VCaP (cell line): ENCODE measurements at regions not wholly inside any gene's neighbourhood (a gene's known extent, or its start where the extent isn't known, plus 50 kb on each side); places are given as distances from the start of the nearest gene placed in this dataset.

ENCODE experiments used
- H3K27ac ChIP-seq: fragments of 450-650 bp; 2 replicates; pipeline ENCODE4 v1.5.1; 2017
- TF ChIP-seq, protein P1 (sequence below): fragments of 450-650 bp; conservative IDR thresholded peaks from 2 replicates; pipeline ENCODE4 v1.5.1; 2017; ENCODE audit warnings: mild to moderate bottlenecking, moderate library complexity

DNA sequence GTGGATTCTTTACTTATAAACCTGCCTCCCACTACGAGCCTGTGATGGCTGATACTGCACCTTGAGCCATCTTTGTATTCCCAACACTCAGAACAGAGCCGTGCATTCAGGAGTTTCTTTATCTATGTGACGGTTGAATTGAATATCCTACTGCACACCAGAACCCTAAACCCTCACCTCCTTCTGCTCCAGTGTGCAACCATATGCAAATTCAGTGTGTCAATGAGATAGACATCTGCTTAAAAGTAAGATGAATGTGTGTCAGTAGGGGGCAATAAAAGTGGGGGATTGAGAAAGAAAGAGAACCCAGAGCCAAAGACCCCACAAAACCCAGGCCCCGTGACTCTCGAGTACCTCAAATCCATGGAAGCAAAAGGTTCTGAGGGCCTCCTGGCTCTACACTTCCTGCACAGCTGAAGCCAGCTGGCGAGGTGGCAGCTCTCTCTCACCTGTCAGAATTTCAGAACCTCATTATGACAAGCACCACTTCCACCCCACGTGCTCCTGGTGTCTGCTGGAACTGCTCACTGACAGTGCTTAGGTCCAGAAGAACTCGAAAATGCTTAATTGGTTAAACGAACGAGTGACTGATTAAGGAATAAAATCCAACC lies 143.3 kb upstream of the GPR26 start:
- no peak overlapping the region for H3K27ac ChIP-seq
- TF ChIP-seq, protein P1, sequence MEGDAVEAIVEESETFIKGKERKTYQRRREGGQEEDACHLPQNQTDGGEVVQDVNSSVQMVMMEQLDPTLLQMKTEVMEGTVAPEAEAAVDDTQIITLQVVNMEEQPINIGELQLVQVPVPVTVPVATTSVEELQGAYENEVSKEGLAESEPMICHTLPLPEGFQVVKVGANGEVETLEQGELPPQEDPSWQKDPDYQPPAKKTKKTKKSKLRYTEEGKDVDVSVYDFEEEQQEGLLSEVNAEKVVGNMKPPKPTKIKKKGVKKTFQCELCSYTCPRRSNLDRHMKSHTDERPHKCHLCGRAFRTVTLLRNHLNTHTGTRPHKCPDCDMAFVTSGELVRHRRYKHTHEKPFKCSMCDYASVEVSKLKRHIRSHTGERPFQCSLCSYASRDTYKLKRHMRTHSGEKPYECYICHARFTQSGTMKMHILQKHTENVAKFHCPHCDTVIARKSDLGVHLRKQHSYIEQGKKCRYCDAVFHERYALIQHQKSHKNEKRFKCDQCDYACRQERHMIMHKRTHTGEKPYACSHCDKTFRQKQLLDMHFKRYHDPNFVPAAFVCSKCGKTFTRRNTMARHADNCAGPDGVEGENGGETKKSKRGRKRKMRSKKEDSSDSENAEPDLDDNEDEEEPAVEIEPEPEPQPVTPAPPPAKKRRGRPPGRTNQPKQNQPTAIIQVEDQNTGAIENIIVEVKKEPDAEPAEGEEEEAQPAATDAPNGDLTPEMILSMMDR: no peak

DNA sequence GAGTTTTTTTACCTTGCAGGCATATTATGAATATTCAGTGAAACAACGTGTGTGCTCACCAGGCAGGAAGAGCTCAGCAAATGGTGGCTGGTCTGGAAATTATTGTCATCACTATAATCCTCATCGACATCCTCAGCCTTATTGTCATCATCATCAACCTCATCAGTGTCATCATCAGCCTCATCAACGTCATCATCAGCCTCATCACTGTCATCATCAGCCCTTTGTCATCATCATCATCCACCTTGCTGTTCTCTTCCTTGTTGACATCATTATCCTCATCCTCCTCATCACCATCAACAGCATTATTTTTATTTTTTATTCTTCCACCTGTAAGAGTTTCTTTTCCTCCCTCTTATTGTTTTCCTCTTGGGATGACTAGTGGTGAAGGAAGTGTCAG lies 142.3 kb upstream of the GPR26 start:
- TF ChIP-seq, protein P1: no peak
- H3K27ac ChIP-seq: no peak overlapping the region

DNA sequence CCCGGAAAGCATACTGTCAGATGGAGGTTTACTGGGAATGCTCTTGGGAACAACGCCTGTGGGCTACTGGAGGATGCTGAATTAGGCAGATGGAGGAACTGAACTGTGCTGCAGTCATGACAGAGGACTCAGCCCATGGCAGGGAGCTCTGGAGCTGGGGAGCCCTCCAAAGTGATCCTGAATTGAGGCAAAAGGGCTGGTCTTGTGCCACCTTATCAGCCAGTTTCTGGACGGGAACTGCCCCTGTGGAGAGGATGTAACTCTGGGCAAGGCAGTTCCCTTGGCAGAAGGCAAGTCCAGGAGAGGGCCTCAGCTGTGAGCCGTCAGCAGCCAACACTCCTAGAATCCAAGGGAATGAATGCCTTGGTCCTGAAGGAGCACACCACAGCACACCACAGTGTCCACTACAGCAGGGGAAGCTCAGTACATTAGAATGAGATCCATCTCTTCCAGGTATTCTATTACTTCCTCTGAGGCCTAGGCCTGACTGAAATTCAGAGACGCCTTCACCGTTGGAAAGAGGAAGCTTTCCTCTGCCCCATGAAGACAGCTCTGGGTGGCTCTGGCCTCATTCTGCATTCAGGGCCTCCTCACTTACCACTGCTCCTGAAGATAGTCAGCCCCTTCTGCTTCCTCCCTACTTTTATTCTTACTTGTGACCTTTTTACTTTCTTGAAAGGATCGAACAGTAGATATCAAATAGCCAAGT lies 139.6 kb upstream of the GPR26 start:
- TF ChIP-seq, protein P1: no peak

DNA sequence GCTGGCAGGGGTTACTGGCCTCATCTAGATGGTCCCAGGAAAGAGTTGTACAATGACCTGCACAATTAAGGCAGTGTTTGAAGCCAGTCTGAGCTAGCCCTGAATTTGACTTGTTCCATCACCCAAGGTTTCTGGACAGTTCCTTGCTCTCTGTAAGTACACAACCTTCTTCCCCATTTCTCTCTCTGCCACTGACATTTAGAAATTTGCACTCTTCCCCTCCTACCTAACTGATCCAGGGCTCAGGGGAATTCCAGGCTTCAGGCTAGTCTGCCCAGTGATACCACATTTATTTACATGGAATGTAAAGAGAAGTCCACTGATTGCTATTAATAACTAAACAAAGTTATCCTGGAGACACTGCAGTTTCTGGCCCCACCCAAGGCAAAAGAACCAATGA lies 139.0 kb upstream of the GPR26 start:
- TF ChIP-seq, protein P1: no peak
- no peak overlapping the region for H3K27ac ChIP-seq

More for the DNA sequence above, 139.6 kb upstream of the GPR26 start:
- no peak overlapping the region for H3K27ac ChIP-seq

DNA sequence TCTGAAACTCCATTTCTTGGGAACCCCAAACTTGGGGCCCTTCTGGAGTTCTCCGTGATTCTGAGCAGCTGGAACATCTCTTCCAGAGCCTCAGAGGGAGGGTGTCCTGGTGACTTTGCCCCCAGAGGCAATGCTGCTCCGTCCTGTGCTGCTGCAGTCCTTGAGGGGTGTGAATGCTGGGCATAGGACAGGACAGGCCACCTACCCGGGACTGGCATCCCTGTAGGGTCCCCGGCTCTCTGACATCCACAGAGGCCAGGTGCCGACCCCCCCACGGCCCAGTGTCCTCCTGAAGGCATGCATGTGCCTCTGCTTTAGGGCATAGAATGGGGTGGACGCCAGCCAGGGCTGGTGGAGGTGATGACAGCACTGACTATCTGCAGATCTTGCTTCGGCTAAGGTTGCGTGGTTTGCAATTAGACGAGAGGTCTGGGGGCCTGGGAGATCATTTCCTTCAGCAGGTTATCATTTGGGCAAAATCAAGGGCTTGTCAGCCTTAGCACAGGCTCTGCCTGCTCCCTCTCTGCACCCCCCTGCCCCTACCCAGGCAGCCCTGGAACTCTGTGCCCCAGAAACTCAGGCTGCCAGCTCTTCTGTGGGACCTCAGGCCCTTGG lies 136.9 kb upstream of the GPR26 start:
- no peak overlapping the region for H3K27ac ChIP-seq
- TF ChIP-seq, protein P1: no peak

DNA sequence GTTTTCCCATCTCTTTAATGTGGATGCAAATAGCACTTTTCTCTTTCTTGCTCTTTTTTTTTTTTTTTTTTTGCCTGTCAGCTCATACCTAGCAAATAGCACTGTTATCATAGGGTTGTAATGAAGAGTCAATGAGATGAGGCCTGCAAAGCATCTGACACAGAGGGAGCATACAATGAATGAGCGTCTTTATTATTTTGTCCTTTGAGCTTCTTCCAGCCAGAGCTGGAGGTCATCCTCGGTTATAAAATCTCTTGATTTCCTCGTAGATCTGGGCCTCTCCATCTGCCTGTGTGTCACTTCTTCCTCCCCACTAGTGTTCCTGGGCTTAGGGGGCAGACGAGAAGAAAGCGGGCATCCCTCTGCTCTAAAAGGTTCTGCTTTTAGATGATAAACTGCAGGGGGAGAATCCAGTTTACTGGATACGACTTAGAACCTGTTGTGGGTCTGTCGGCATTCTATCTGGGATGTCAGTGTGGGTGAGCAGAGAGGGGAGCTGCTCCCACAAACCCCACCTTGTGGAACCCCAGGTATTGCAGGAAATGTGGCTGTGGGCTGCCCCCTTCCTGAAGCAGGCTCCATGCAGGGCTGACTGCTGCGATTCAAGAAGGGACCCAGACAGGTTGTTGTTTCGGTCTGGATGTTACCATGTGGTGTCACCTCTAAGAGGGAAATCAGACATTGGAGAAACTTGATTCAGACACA lies 135.8 kb upstream of the GPR26 start:
- TF ChIP-seq, protein P1: no peak

DNA sequence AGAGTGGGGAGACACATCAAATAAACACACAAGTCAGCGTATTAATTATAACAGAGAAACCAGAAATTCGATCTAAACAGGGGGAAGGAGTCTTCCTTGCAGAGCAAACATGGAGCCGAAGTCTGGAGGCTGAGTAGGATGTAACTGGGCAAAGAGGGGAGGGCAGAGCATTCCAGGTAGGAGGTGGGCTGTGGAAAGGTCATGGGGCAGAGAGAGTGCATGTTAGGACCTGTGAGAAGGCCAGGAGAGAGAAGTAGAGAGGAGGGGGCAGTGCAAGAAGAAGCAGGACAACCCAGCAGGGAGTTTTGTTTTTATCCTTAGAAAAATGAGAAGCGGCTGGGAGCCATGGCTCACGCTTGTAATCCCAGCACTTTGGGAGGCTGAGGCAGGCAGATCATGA lies 130.8 kb upstream of the GPR26 start:
- no peak overlapping the region for H3K27ac ChIP-seq
- TF ChIP-seq, protein P1: no peak

More for the DNA sequence above, 135.8 kb upstream of the GPR26 start:
- no peak overlapping the region for H3K27ac ChIP-seq
